HFF-Myc (cell line): ENCODE measurements at regions not wholly inside any gene's neighbourhood (a gene's known extent, or its start where the extent isn't known, plus 50 kb on each side); places are given as distances from the start of the nearest gene placed in this dataset.

Experiments used
- DNase-seq: peaks from one replicate; pipeline ENCODE4 v3.0.0-alpha.2; 2011; ENCODE audit warnings: low read depth; ENCODE audit errors: extremely low read depth
- H3K4me3 ChIP-seq: replicated peaks from 2 replicates; pipeline ENCODE4 v1.5.1; 2011; ENCODE audit warnings: low read depth, mild to moderate bottlenecking, control low read depth, low read length
- TF ChIP-seq, protein P1 (sequence below): IDR thresholded peaks from 2 replicates; pipeline ENCODE4 v1.5.1; 2012; ENCODE audit warnings: mild to moderate bottlenecking, low read depth, low read length, control low read depth; ENCODE audit errors: missing control alignments

DNA sequence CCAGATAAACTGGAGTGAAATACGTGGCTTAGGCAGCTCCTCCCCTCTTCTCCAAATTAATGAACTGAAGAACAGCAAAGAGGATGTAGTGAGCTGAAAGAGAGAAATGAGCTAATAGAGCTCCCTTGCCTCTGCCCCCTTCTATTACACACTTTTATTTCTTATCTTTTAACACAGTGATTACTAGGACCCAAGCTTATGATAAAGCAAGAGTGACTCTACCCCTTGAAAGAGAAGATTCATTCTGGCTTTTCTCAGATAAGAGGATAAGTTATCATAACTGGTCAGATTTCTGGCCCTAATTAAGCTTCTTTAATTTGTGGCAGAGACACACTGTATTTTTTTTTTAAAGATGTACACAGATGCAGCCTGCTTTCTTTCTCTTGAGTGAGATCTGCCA, 102.2 kb downstream of the MSTN start:
- H3K4me3 ChIP-seq: no peak overlapping the region
- no peak for DNase-seq
- TF ChIP-seq, protein P1, sequence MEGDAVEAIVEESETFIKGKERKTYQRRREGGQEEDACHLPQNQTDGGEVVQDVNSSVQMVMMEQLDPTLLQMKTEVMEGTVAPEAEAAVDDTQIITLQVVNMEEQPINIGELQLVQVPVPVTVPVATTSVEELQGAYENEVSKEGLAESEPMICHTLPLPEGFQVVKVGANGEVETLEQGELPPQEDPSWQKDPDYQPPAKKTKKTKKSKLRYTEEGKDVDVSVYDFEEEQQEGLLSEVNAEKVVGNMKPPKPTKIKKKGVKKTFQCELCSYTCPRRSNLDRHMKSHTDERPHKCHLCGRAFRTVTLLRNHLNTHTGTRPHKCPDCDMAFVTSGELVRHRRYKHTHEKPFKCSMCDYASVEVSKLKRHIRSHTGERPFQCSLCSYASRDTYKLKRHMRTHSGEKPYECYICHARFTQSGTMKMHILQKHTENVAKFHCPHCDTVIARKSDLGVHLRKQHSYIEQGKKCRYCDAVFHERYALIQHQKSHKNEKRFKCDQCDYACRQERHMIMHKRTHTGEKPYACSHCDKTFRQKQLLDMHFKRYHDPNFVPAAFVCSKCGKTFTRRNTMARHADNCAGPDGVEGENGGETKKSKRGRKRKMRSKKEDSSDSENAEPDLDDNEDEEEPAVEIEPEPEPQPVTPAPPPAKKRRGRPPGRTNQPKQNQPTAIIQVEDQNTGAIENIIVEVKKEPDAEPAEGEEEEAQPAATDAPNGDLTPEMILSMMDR: no peak

DNA sequence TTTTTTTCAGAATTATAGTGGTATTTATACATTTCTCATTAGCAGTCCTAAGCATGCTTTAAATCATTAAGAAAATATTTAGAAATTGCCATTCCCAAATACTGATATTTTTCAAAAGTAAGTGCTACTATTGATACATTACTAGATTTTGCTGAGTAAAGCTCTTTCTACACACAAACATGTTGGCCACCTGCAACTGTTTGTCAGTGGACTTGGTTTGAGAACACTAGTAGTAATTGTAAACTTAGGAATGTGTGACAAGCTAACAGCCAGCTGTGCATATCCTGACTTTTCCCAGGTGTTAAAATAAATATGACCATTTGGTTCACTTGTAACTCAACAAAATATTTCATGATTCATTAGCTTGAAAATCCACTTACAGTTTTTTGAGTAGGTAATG, 103.1 kb downstream of the MSTN start:
- no peak overlapping the region for H3K4me3 ChIP-seq
- TF ChIP-seq, protein P1: no peak
- DNase-seq: no peak

DNA sequence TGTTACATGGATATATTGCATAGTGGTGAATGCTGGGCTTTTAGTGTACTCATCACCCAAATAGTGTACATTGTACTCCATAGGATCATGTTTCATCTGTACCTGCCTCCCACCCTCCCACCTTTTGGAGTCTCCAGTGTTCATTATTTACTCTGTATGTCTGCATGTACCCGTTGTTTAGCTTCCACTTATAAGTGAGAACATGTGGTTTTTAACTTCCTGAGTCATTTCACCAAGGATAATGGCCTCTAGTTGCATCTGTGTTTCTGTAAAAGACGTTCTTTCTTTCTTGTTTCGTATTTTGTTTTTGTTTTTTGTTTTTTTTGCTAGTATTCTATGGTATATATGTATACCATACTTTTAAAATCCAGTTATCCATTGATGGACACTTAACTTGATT, 107.5 kb downstream of the MSTN start:
- TF ChIP-seq, protein P1: no peak
- H3K4me3 ChIP-seq: no peak overlapping the region
- no peak for DNase-seq

DNA sequence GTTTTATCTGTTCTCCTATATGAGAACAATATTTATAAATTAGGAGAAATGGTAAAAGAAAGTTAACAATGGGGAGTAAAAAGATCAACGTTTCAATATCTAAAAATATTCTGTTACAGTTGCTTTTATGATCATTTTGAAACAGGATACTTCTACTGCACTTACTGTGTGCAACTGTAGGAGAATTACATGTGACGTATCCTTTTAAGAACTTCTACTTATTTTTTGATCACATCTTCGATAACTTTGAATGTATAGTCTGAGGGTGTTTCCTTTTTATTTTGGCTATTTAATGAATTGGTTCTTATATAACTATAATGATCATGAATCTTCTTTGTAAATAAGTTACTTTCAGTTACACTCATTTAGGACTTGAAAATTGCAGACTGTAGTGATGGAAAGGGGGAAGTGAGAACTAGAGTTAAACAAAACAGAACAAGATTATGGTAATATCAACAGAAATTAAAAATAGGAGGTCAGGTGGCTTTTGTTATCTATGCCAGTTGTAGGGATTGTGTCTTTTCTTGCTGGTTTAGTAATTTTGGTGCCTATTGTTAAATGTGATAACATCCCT, 109.9 kb downstream of the MSTN start:
- no peak for DNase-seq
- TF ChIP-seq, protein P1: no peak
- no peak overlapping the region for H3K4me3 ChIP-seq

DNA sequence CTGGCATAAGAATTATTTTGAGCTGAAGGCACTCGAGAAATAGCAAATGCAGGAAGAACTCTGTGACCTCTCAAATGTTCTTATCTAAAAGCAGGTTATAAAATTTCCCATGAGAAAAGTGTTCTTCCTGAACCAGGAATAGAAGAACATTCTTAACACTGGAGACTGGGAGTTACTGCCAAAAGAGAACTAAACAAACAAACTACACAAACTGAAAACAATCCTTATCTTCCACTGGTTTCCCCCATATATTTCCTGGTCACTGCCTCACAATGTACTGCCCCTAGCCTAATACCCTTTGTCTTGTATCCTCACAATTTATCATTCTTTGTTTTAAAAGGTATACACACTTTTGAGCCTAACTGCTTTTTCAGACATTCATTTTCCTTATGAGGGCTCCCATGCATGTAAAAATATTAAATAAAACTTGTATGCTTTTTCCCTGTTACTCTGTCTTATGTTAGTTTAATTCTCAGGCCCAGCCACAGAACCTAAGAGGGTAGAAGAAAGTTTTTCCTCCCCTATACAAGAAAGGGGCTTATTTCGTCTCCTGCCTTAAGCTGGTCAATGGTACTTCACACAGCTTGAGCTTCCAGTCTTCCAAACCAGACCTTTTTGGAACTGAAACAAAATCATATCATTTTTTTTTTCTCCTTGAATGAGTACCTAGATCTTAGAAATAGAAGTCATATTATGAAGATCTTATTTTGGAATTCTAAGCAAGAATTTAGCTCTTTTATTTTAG, 110.6 kb downstream of the MSTN start:
- TF ChIP-seq, protein P1: no peak
- no peak overlapping the region for H3K4me3 ChIP-seq
- DNase-seq: no peak

DNA sequence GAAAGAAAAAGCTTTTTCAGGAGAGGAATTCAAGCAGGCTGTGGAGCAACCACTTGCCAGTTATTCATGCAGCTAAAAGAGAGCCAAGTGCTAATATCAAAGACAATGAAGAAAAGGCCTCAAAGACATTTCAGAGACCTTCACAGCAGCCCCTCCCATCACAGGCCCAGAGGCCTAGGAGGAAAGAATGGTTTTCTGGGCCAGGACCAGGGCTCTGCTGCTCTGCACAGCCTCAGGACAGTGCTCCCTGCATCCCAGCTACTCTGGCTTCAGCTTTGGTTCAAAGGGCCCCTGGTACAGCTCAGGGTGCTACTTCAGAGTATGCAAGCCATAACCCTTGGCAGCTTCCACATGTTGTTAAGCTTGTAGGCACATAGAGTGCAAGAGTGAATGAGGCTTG, 119.5 kb downstream of the MSTN start:
- H3K4me3 ChIP-seq: no peak overlapping the region
- TF ChIP-seq, protein P1: no peak
- DNase-seq: no peak
